ENCODE measurements at regions not wholly inside any gene's neighbourhood (a gene's known extent, or its start where the extent isn't known, plus 50 kb on each side); places are given as distances from the start of the nearest gene placed in this dataset.

DNA sequence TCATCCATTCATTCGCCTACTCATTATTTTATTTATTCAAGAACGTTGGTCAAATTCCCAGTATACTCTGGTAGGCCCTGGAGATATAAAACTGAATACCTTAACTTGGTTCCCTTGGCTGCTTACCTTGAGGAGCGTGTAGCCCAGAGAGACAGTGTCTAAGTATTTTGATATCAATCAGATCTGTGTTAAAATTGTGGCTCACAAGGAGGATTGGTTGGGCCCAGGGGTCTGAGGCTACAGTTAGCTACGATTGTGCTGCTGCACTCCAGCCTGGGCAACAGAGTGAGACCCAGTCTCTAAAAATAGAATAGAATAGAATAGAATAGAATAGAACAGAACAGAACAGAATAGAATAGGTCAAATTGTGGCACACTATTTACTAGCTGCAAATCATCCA lies 438.4 kb downstream of the ADAMTS20 start:
- POLR2A ChIA-PET: no interaction called here
- no peaks in the 10 kb centered on the region for H3K36me3 ChIP-seq (ENCODE audit: control insufficient read depth in 2 of 2, extremely low read depth in 1 of 2, insufficient read depth in 2 of 2, low read length in 2 of 2)
- H3K9me1 ChIP-seq (replicated peaks; ENCODE audit: control insufficient read depth, extremely low read depth, insufficient read depth, low read length): peaks cover 2% of the 10 kb centered on the region
- DNase-seq (ENCODE audit: low read depth, low spot score) (no peak), FAIRE-seq (no peak)
- TF ChIP-seq JUN (IDR thresholded peaks at IDR 0.05; ENCODE audit: borderline replicate concordance, insufficient read depth, insufficient read length, low read depth) (no peak), POLR2A (IDR thresholded peaks at IDR 0.05; ENCODE audit: low read depth, low read length) (no peak), EZH2 (IDR thresholded peaks at IDR 0.05; ENCODE audit: borderline replicate concordance, low read depth, low read length, severe bottlenecking) (no peak), MYC (IDR thresholded peaks at IDR 0.05; ENCODE audit: low read depth, low read length) (no peak), GATA2 (IDR thresholded peaks at IDR 0.05; ENCODE audit: insufficient read depth, insufficient read length, low read depth, low read length) (no peak), FOS (IDR thresholded peaks at IDR 0.05; ENCODE audit: borderline replicate concordance, insufficient read depth, low read length) (no peak), POLR2AphosphoS5 (IDR thresholded peaks at IDR 0.05; ENCODE audit: insufficient read depth, low read depth, low read length) (no peak)
- TF ChIP-seq, protein P1, sequence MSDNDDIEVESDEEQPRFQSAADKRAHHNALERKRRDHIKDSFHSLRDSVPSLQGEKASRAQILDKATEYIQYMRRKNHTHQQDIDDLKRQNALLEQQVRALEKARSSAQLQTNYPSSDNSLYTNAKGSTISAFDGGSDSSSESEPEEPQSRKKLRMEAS (IDR thresholded peaks at IDR 0.05; ENCODE audit: insufficient read depth, insufficient read length): no peak
- TF ChIP-seq, protein P2, sequence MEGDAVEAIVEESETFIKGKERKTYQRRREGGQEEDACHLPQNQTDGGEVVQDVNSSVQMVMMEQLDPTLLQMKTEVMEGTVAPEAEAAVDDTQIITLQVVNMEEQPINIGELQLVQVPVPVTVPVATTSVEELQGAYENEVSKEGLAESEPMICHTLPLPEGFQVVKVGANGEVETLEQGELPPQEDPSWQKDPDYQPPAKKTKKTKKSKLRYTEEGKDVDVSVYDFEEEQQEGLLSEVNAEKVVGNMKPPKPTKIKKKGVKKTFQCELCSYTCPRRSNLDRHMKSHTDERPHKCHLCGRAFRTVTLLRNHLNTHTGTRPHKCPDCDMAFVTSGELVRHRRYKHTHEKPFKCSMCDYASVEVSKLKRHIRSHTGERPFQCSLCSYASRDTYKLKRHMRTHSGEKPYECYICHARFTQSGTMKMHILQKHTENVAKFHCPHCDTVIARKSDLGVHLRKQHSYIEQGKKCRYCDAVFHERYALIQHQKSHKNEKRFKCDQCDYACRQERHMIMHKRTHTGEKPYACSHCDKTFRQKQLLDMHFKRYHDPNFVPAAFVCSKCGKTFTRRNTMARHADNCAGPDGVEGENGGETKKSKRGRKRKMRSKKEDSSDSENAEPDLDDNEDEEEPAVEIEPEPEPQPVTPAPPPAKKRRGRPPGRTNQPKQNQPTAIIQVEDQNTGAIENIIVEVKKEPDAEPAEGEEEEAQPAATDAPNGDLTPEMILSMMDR (IDR thresholded peaks at IDR 0.05; ENCODE audit: extremely low read depth in 1 of 2, insufficient read depth in 1 of 2, low read depth in 1 of 2, low read length in 2 of 2): no peak
- no peak overlapping the region for H2AFZ ChIP-seq (ENCODE audit: low read depth, low read length)
- no peak overlapping the region for H3K9ac ChIP-seq (replicated peaks; ENCODE audit: extremely low read depth, insufficient read depth, low read length)
- no TSS peak for BruUV-seq (replicated peaks)
- dilution Hi-C loops (cut with MboI; ENCODE audit: extremely low pct_ligation_motif_present, low sequenced_read_pairs) (no loop called here), intact Hi-C loops (cut with micrococcal nuclease) (no loop called here)
- no peaks in the 10 kb centered on the region for H3K9me3 ChIP-seq (replicated peaks; ENCODE audit: control insufficient read depth, insufficient read depth, low read length)
- no peaks in the 10 kb centered on the region for H3K4me1 ChIP-seq (ENCODE audit: control insufficient read depth, extremely low read depth, insufficient read depth, low read length)
- H3K27ac ChIP-seq (ENCODE audit: insufficient read depth, low read depth, low read length): no peak overlapping the region
- H4K20me1 ChIP-seq (replicated peaks; ENCODE audit: control insufficient read depth, extremely low read depth, insufficient read depth, low read length): no peaks in the 10 kb centered on the region
- H3K4me3 ChIP-seq (replicated peaks in 1 of 3; ENCODE audit: insufficient read depth in 1 of 3, low read depth in 1 of 3, low read length in 3 of 3): no peak overlapping the region
- H3K4me2 ChIP-seq (ENCODE audit: insufficient read depth, low read length): no peak overlapping the region
- no peaks in the 10 kb centered on the region for H3K79me2 ChIP-seq (ENCODE audit: control insufficient read depth, insufficient read depth, low read length)
- H3K27me3 ChIP-seq (ENCODE audit: control insufficient read depth in 2 of 2, insufficient read depth in 2 of 2, low read length in 2 of 2): no peaks in the 10 kb centered on the region
- CTCF ChIA-PET: no interaction called here

Measured in endothelial cell of umbilical vein (primary cell).